Activated T-cell treated with anti-CD3 and anti-CD28 coated beads, Interleukin-2, amount 50 U/mL, for 4 hours (primary cell): ENCODE measurements at regions not wholly inside any gene's neighbourhood (a gene's known extent, or its start where the extent isn't known, plus 50 kb on each side); places are given as distances from the start of the nearest gene placed in this dataset.

Experiments
- ATAC-seq, 2 donors: fragments of 200-7000 bp; cut with Tn5 transposase; one replicate each; pipeline ENCODE4 v1.10.0; 2021
- DNase-seq: peaks from one replicate; pipeline ENCODE4 v3.0.0-alpha.2; 2020
- H3K27me3 Mint-ChIP-seq: one replicate; pipeline ENCODE4 v1.8.0; 2021; ENCODE audit warnings: low read depth, mixed read lengths
- H3K36me3 Mint-ChIP-seq: one replicate; pipeline ENCODE4 v1.8.0; 2022; ENCODE audit warnings: mixed read lengths; ENCODE audit not compliant: insufficient read depth
- H3K4me1 Mint-ChIP-seq: one replicate; pipeline ENCODE4 v1.8.0; 2021; ENCODE audit warnings: low read depth, mixed read lengths
- H3K4me3 Mint-ChIP-seq: one replicate; pipeline ENCODE4 v1.8.0; 2021; ENCODE audit warnings: mild to moderate bottlenecking, moderate library complexity, mixed read lengths
- H3K9me3 Mint-ChIP-seq: one replicate; pipeline ENCODE4 v1.8.0; 2021; ENCODE audit warnings: mixed read lengths

DNA sequence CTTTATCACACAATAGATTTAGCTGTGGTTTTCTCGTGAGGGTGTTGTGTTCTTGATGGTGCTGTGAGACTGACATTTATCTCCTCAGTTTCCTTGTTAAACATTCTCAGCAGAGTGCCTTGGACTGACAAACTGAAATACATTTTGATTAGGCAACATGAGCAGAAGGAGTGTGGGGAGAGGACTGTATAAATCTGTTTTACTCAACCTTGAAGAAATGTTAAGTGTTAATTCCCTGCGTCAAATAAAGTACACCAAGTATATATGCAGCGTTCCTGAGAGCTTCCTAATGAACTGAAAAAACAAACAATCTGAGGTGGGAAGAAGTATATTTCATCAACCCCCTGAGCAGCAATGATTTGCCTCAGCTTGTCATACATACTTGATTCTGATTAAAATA, 540.3 kb upstream of the B3GALT2 start:
- no peak overlapping the region for H3K4me3 Mint-ChIP-seq

DNA sequence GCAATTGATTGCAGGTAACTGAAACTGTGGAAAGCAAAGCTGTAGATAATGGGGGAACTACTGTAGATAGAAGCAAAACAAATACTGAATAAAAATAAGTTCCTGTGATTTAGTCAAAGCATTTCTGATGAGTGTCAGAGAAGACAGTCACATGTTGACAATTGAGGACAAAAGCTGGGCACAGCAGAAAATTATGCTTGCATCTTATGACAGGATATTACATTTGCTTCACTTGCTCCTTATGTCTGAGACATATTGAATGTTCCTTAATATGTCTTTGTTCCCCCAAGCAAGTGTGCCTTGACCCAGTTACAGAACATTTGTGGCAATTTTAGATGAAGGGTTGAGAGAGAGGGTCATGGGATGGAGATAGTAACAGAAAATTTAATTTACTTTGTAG, 526.0 kb upstream of the B3GALT2 start:
- Mint-ChIP-seq H3K36me3 (no peaks in the 10 kb centered on the region), H3K27me3 (no peaks in the 10 kb centered on the region), H3K4me3 (no peak overlapping the region), H3K9me3 (no peaks in the 10 kb centered on the region), H3K4me1 (peaks cover 9% of the 10 kb centered on the region)
- DNase-seq (no peak), ATAC-seq (no peak)

More for the DNA sequence above, 540.3 kb upstream of the B3GALT2 start:
- ATAC-seq (no peak), DNase-seq (no peak)
- Mint-ChIP-seq H3K36me3 (no peaks in the 10 kb centered on the region), H3K27me3 (no peaks in the 10 kb centered on the region), H3K9me3 (no peaks in the 10 kb centered on the region), H3K4me1 (peaks cover 5% of the 10 kb centered on the region)

DNA sequence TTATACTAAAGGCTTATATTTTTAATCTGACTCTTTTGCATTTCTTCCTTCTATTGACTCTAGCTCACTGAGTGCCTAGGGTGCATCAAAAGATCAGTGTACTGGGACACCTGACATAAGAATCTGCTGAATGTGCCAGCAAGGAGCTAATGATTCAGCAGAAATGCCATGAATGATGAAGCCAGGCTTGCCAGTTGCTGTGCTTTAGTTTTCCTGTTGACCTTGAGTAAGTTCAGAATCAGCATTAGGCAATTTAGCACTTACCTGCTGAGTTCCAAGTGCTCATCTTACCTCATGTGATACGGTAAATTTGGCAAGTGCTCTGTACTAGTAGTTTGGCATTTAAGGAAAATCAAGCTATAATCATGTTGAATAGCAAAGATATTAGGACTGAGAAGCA, 523.2 kb upstream of the B3GALT2 start:
- Mint-ChIP-seq H3K9me3 (peaks cover 3% of the 10 kb centered on the region), H3K27me3 (no peaks in the 10 kb centered on the region), H3K4me3 (no peak overlapping the region), H3K36me3 (peaks cover 3% of the 10 kb centered on the region), H3K4me1 (peaks cover 10% of the 10 kb centered on the region)
- ATAC-seq (no peak), DNase-seq (no peak)

- Mint-ChIP-seq H3K9me3 (peaks cover 3% of the 10 kb centered on the region), H3K4me3 (no peak overlapping the region), H3K27me3 (no peaks in the 10 kb centered on the region), H3K4me1 (peaks cover 10% of the 10 kb centered on the region), H3K36me3 (peaks cover 3% of the 10 kb centered on the region)
- DNase-seq (no peak), ATAC-seq (no peak)
These were observed 521.0 kb upstream of the B3GALT2 start for GRCh38 chr1:193707271-193708021.

- peaks cover 11% of the 10 kb centered on the region for H3K4me1 Mint-ChIP-seq
- H3K36me3 Mint-ChIP-seq: peaks cover 3% of the 10 kb centered on the region
These were observed 520.4 kb upstream of the B3GALT2 start for GRCh38 chr1:193706766-193707165.

DNA sequence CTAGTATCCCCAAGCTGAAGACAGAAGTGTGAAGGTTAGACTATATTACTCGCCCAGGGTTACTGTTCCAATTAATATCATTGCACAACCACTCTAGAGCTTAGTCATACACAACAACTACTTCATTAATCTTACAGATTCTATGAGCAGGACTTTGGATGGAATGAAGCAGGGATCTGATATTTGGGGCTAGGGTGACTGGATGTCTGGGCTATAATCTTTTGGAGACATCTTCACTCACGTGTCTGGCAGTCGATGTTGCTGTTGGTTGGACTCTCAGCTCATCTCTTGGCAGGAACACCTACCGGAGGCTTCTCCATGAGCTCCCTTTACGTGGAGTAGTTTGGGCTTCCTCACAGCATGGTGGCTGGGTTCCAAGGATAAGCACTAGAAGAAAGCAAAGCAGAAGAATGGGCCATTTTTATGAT, 519.2 kb upstream of the B3GALT2 start:
- Mint-ChIP-seq H3K4me3 (no peak overlapping the region), H3K36me3 (peaks cover 3% of the 10 kb centered on the region), H3K4me1 (peaks cover 21% of the 10 kb centered on the region), H3K27me3 (no peaks in the 10 kb centered on the region), H3K9me3 (peaks cover 3% of the 10 kb centered on the region)
- ATAC-seq: no peak
- DNase-seq: no peak

More at GRCh38 chr1:193706766-193707165, 520.4 kb upstream of the B3GALT2 start:
- ATAC-seq (no peak), DNase-seq (no peak)
- peaks cover 3% of the 10 kb centered on the region for H3K9me3 Mint-ChIP-seq
- H3K4me3 Mint-ChIP-seq: no peak overlapping the region
- H3K27me3 Mint-ChIP-seq: no peaks in the 10 kb centered on the region

DNA sequence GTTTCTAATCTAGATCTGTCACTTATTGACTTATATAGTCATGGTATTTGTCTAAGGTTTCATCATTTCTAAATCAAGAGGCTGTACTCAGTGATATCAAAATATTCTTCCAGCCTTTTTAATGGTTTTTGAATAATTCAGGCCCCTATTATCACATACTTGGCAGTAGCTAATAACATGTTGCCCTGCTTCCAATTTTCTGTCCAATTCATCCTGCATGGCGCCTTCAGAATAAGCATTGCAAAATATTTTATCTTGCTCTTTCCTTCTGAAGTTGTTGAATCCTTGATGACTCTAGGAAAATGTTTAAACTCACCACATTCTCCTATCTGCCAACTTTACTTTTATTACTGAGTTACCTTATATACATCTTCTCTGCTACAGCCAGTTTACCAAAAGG, 517.2 kb upstream of the B3GALT2 start:
- Mint-ChIP-seq H3K27me3 (no peaks in the 10 kb centered on the region), H3K4me1 (peaks cover 27% of the 10 kb centered on the region), H3K36me3 (peaks cover 3% of the 10 kb centered on the region), H3K9me3 (peaks cover 3% of the 10 kb centered on the region), H3K4me3 (no peak overlapping the region)
- ATAC-seq: no peak
- DNase-seq: no peak

GRCh38 chr1:193703121-193703520, 516.7 kb upstream of the B3GALT2 start:
- Mint-ChIP-seq H3K36me3 (peaks cover 3% of the 10 kb centered on the region), H3K27me3 (no peaks in the 10 kb centered on the region), H3K4me1 (peaks cover 27% of the 10 kb centered on the region), H3K9me3 (peaks cover 3% of the 10 kb centered on the region), H3K4me3 (no peak overlapping the region)
- ATAC-seq (no peak), DNase-seq (no peak)

DNA sequence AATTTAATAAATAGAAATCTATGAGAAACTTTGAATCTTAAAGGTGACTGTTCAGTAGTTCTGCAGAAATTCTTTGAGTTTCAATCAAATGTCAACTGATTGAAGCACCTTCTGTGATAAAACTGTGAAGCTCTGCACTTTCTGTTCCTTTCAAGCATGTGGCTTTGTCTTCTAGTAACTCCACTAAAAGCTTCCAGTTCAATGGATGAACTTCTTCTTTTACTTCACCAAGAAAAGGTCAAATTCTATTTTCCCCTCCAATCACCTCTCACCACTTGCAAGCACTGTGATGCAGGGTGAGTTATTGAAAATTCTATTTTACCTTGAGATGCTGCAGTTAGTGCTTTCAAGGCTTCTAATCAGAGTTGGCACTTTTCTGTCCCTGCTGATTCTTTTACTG, 515.3 kb upstream of the B3GALT2 start:
- Mint-ChIP-seq H3K36me3 (peaks cover 3% of the 10 kb centered on the region), H3K4me1 (peaks cover 19% of the 10 kb centered on the region), H3K4me3 (no peak overlapping the region), H3K9me3 (peaks cover 3% of the 10 kb centered on the region), H3K27me3 (no peaks in the 10 kb centered on the region)
- no peak for DNase-seq
- ATAC-seq: no peak

- peak overlapping the region; percentile 1 for H3K4me3 Mint-ChIP-seq
- peak; percentile 90 to 94 for ATAC-seq
- H3K27me3 Mint-ChIP-seq: no peaks in the 10 kb centered on the region
- H3K9me3 Mint-ChIP-seq: peaks cover 3% of the 10 kb centered on the region
- DNase-seq: no peak
- H3K4me1 Mint-ChIP-seq: peaks cover 19% of the 10 kb centered on the region
- H3K36me3 Mint-ChIP-seq: peaks cover 2% of the 10 kb centered on the region
These were observed 514.4 kb upstream of the B3GALT2 start for GRCh38 chr1:193700710-193701355.

GRCh38 chr1:193699261-193699660, 512.8 kb upstream of the B3GALT2 start:
- Mint-ChIP-seq H3K4me3 (no peak overlapping the region), H3K9me3 (no peaks in the 10 kb centered on the region), H3K4me1 (peaks cover 19% of the 10 kb centered on the region), H3K27me3 (no peaks in the 10 kb centered on the region), H3K36me3 (no peaks in the 10 kb centered on the region)
- ATAC-seq (no peak), DNase-seq (no peak)

- Mint-ChIP-seq H3K27me3 (no peaks in the 10 kb centered on the region), H3K36me3 (no peaks in the 10 kb centered on the region), H3K4me3 (no peak overlapping the region), H3K4me1 (peaks cover 19% of the 10 kb centered on the region), H3K9me3 (no peaks in the 10 kb centered on the region)
- ATAC-seq (no peak), DNase-seq (no peak)
These were observed 511.4 kb upstream of the B3GALT2 start for GRCh38 chr1:193697776-193698175.

DNA sequence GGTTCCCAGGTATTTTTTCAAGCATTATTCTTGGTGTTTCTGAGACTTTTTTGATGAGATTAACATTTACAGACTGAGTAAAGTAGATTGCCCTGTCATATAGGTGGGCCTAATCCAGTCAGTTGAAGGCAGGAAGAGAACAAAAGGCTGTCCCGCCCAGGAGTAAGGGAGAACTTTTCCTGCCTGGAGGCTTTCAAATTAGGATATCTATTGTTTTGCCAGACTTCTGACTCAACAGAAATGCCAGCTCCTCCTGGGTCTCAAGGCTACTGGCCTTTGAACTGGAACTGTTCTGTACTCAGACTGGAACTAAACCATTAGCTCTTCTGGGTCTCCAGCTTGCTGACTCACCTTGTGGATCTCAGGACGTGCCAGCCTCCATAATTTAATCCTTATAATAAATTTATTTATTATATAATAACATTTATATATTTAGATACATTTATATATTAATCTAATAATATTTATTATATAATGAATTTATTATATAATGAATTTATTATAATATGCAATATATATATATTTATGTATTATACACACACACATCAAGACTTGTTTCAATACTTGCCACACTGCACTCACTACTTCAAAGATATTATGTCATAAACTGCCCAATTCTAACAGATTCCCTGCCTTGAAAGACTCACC, 510.8 kb upstream of the B3GALT2 start:
- Mint-ChIP-seq H3K9me3 (no peaks in the 10 kb centered on the region), H3K4me3 (no peak overlapping the region), H3K4me1 (peaks cover 19% of the 10 kb centered on the region), H3K36me3 (no peaks in the 10 kb centered on the region), H3K27me3 (no peaks in the 10 kb centered on the region)
- DNase-seq (no peak), ATAC-seq (no peak)

DNA sequence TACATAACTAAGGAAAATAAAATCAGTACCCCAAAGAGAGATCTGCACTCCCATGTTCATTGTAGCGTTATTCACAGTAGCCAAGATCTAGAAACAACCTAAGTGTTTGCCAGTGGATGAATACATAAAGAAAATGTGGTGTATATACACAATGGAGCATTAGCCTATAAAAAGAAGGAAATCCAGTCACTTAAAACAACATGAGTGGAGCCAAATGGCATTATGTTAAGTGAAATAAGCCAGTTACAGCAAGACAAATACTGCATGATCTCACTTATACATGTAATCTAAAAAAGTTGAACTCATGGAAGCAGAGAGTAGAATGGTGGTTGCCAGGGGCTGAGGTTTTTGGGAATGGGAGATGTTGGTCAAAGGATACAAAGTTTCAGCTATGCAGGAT, 508.3 kb upstream of the B3GALT2 start:
- Mint-ChIP-seq H3K4me3 (no peak overlapping the region), H3K27me3 (no peaks in the 10 kb centered on the region), H3K36me3 (no peaks in the 10 kb centered on the region), H3K4me1 (peaks cover under 1% of the 10 kb centered on the region), H3K9me3 (no peaks in the 10 kb centered on the region)
- DNase-seq (no peak), ATAC-seq (no peak)

GRCh38 chr1:193685986-193686385, 499.6 kb upstream of the B3GALT2 start:
- Mint-ChIP-seq H3K27me3 (no peaks in the 10 kb centered on the region), H3K9me3 (peaks cover 4% of the 10 kb centered on the region), H3K4me3 (no peak overlapping the region), H3K4me1 (no peaks in the 10 kb centered on the region), H3K36me3 (no peaks in the 10 kb centered on the region)
- no peak for ATAC-seq
- DNase-seq: no peak
